ENCODE measurements at regions not wholly inside any gene's neighbourhood (a gene's known extent, or its start where the extent isn't known, plus 50 kb on each side); places are given as distances from the start of the nearest gene placed in this dataset.

DNA sequence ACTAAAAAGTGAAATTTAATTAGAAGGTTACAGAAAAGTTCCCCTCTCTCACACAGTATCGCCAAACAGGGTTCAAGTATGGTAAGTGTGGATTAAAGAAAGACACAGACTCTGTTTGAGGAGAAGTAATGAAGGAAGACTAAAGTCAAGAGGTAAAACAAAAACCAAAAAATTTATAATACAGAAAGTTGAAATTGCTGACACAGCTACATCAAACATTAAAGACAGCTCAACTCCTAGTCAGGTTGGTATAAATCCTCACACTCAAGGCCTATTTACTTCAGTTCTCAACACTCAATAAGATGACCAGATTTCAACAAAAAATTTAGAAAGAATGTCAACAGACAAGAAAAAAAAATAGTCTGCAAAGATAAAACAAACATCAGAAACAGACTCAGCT, 300.5 kb upstream of the LINC00305 start:
- H3K27ac ChIP-seq: no peak overlapping the region
- WGBS: 97% methylated on average over 1 of the region's 1 CpG
- intact Hi-C loops (cut with DNase I): no loop called here

DNA sequence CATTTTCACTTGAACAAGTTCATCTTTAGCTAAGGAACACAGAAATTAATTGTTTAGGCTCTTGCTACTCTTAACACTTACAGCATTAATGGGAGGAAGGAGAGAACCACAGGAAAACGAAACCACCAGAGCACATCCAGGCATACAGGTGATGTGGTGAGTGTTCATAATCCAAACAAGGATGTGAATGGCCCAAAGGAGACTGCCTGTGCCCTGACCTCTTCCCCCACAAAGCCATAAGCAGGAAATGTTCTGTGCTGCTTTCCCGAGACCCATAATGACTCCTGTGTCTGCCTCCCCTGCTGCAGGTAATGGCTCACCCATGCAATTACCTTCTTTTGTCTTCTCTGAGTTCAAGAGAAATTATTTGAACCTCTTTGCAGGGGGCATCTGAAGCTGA, 295.9 kb upstream of the LINC00305 start:
- H3K9me3 ChIP-seq: no peaks in the 10 kb centered on the region
- H3K27me3 ChIP-seq (replicated peaks; ENCODE audit: insufficient read depth): no peaks in the 10 kb centered on the region
- no peak overlapping the region for H3K27ac ChIP-seq
- DNase-seq (ENCODE audit: low spot score): no peak
- no peaks in the 10 kb centered on the region for H3K36me3 ChIP-seq
- no peak for TF ChIP-seq POLR2A (IDR thresholded peaks at IDR 0.05)
- TF ChIP-seq POLR2AphosphoS5 (IDR thresholded peaks at IDR 0.05): no peak
- TF ChIP-seq, protein P1, sequence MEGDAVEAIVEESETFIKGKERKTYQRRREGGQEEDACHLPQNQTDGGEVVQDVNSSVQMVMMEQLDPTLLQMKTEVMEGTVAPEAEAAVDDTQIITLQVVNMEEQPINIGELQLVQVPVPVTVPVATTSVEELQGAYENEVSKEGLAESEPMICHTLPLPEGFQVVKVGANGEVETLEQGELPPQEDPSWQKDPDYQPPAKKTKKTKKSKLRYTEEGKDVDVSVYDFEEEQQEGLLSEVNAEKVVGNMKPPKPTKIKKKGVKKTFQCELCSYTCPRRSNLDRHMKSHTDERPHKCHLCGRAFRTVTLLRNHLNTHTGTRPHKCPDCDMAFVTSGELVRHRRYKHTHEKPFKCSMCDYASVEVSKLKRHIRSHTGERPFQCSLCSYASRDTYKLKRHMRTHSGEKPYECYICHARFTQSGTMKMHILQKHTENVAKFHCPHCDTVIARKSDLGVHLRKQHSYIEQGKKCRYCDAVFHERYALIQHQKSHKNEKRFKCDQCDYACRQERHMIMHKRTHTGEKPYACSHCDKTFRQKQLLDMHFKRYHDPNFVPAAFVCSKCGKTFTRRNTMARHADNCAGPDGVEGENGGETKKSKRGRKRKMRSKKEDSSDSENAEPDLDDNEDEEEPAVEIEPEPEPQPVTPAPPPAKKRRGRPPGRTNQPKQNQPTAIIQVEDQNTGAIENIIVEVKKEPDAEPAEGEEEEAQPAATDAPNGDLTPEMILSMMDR (IDR thresholded peaks at IDR 0.05): no peak
- H3K4me1 ChIP-seq (replicated peaks): no peaks in the 10 kb centered on the region
- 69% methylated on average over 2 of the region's 2 CpGs for WGBS
- intact Hi-C loops (cut with DNase I): no loop called here
- H3K4me3 ChIP-seq: no peak overlapping the region

More for the DNA sequence above, 300.5 kb upstream of the LINC00305 start:
- H3K27me3 ChIP-seq (replicated peaks; ENCODE audit: insufficient read depth): no peaks in the 10 kb centered on the region
- no peaks in the 10 kb centered on the region for H3K9me3 ChIP-seq
- no peak for TF ChIP-seq POLR2AphosphoS5 (IDR thresholded peaks at IDR 0.05)
- TF ChIP-seq, protein P1 (IDR thresholded peaks at IDR 0.05): no peak
- no peak for TF ChIP-seq POLR2A (IDR thresholded peaks at IDR 0.05)
- no peak for DNase-seq (ENCODE audit: low spot score)
- H3K4me3 ChIP-seq: no peak overlapping the region
- H3K36me3 ChIP-seq: no peaks in the 10 kb centered on the region
- no peaks in the 10 kb centered on the region for H3K4me1 ChIP-seq (replicated peaks)

DNA sequence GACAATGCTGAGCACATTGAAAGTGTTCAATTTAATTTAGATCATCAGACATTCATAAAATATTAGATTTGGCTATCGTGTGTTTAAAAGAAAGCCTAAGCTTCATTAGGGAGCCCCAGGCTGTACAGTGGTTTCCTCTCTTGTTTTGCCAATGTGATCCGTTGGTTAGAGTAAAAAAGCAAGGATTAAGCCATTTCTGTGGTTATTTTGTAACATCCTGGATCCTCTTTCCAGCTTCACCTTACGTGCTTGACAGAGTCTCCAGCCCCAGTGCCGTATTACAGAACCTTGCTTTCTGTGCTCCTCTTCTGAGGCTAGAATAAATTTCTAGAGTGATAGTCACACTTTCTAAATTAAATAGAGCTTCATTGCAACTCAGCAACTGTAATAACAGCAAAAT, 289.3 kb upstream of the LINC00305 start:
- TF ChIP-seq POLR2AphosphoS5 (IDR thresholded peaks at IDR 0.05) (no peak), POLR2A (IDR thresholded peaks at IDR 0.05) (no peak)
- TF ChIP-seq, protein P1 (IDR thresholded peaks at IDR 0.05): no peak

DNA sequence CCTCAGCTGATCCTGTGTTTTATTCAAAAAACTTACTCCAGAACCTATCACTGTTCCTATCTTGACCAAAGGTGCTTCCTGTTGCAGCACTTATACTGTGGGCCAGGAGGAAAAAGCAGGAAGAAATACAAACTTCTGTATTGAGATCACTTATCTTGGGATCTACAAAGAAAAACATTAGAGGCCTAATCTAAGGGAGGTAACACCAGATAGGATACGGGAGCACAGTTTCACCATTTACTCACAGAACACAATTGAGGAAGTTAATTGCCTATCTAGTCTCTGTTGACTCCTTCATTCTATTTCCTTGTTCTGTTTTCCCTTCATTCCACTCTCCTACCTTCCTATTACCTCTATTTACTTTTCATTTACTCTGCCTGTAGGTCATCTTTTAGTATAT, 287.2 kb upstream of the LINC00305 start:
- Histone ChIP-seq H3K4me3 (no peak overlapping the region), H3K27me3 (replicated peaks; ENCODE audit: insufficient read depth) (no peaks in the 10 kb centered on the region), H3K36me3 (no peaks in the 10 kb centered on the region), H3K9me3 (no peaks in the 10 kb centered on the region), H3K4me1 (replicated peaks) (no peaks in the 10 kb centered on the region), H3K27ac (no peak overlapping the region)
- 69% methylated on average over 1 of the region's 1 CpG for WGBS
- no peak for TF ChIP-seq POLR2AphosphoS5 (IDR thresholded peaks at IDR 0.05)
- TF ChIP-seq, protein P1 (IDR thresholded peaks at IDR 0.05): no peak
- TF ChIP-seq POLR2A (IDR thresholded peaks at IDR 0.05): no peak
- intact Hi-C loops (cut with DNase I): no loop called here
- no peak for DNase-seq (ENCODE audit: low spot score)

More for the DNA sequence above, 289.3 kb upstream of the LINC00305 start:
- no peak for DNase-seq (ENCODE audit: low spot score)
- Histone ChIP-seq H3K4me3 (no peak overlapping the region), H3K9me3 (no peaks in the 10 kb centered on the region), H3K36me3 (no peaks in the 10 kb centered on the region), H3K27me3 (replicated peaks; ENCODE audit: insufficient read depth) (no peaks in the 10 kb centered on the region), H3K4me1 (replicated peaks) (no peaks in the 10 kb centered on the region), H3K27ac (no peak overlapping the region)
- intact Hi-C loops (cut with DNase I): no loop called here
- 63% methylated on average over 4 of the region's 4 CpGs for WGBS

DNA sequence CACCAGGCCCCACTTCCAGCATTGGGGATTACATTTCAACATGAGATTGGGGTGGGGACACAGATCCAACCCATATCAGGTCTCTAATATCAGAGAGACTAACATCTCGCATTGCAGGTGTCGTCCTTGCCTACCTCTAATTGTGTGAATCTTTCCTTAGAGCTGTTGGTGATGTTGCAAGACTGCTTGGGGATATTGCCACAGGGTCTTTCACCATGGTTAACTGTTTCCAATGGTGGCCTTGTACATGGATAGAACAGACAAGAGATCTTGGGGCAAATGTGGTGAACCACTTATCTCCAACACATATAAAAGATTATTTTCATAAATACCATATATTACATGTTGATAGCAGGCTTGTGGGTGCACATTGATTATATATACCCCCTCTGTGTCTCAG, 270.3 kb upstream of the LINC00305 start:
- H3K27ac ChIP-seq: no peak overlapping the region
- H3K4me1 ChIP-seq (replicated peaks): no peaks in the 10 kb centered on the region
- TF ChIP-seq, protein P1 (IDR thresholded peaks at IDR 0.05): no peak
- TF ChIP-seq POLR2AphosphoS5 (IDR thresholded peaks at IDR 0.05): no peak
- TF ChIP-seq POLR2A (IDR thresholded peaks at IDR 0.05): no peak
- WGBS: 91% methylated on average over 2 of the region's 2 CpGs
- H3K27me3 ChIP-seq (replicated peaks; ENCODE audit: insufficient read depth): no peaks in the 10 kb centered on the region
- H3K36me3 ChIP-seq: no peaks in the 10 kb centered on the region
- intact Hi-C loops (cut with DNase I): no loop called here
- no peak overlapping the region for H3K4me3 ChIP-seq
- DNase-seq (ENCODE audit: low spot score): no peak
- no peaks in the 10 kb centered on the region for H3K9me3 ChIP-seq
